Dedifferentiated amniotic fluid mesenchymal stem cell (primary cell): ENCODE measurements at regions not wholly inside any gene's neighbourhood (a gene's known extent, or its start where the extent isn't known, plus 50 kb on each side); places are given as distances from the start of the nearest gene placed in this dataset.

ENCODE experiments used
- DNase-seq: peaks from one replicate; pipeline ENCODE4 v3.0.0-alpha.2; 2016; ENCODE audit errors: extremely low spot score

DNA sequence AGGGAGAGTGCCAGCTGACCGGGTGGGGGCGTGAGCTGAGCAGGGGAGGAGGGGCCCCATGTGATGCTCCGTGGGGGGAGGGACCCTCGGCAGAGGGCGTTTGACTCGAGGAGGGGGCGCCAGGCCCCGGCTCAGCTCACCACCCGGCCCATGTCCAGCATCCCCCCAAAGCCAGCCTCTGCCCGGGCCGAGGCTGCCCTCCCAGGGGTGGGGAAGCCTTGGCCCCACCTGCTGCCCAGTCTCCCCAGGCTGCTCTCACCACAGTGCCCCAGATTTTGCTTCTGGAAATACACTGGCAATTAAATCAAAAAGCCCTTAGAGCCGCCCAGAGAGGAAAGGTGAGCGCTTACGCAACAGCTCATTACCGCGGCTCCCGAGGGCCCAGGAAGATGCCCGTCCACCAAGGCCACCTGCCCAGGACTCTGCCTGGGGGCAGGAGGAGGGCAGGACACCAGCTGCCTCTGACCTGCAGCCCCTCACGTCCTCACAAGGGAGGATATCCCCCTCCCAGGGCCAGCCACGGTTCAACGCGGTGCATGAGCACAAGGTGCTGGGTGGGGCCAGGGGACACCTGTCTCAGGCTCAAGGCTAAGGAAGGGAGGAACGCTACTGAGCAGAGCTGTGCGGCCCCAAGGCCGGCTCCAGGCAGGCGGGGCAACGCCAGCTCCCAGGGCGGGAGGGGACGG lies 70.0 kb upstream of the INPP5A start:
- DNase-seq: no peak

DNA sequence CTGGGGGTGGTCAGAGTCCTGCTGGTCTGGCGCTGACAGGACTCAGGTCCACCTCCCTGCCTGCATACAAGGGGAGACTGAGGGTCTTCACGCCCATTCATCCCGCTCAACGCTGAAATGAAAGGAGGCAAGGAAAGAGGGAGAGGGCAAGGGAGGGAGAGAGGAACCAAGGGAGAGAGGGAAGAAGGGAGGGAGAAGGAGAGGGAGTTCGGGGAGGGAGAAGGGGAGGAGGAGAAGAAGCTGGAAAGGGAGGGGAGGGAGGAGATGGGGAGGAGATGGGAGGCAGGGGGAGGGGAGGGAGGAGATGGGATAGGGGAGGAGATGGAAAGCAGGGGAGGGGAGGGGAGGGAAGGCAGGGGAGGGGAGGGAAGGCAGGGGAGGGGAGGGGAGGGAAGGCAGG lies 69.4 kb upstream of the INPP5A start:
- DNase-seq: no peak

DNA sequence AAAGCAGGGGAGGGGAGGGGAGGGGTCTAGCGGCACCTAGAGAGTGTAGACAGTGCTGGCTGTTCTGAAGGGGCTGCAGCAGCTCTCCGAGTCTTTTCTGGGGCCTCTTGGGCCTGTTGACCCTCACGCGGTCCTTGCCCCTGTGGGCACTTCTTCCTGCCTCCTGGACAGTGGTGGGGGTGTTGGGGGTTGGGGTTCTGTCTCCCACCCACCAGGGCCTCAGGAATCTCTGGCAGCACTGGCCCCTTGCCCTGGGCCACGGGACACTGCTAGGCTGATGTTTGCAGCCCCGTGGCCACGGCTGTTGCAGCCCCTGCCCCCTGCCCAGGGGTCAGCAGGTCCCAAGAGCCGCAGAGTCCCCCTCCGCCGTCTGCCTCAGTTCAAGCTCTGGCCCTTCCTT lies 68.9 kb upstream of the INPP5A start:
- DNase-seq: no peak

DNA sequence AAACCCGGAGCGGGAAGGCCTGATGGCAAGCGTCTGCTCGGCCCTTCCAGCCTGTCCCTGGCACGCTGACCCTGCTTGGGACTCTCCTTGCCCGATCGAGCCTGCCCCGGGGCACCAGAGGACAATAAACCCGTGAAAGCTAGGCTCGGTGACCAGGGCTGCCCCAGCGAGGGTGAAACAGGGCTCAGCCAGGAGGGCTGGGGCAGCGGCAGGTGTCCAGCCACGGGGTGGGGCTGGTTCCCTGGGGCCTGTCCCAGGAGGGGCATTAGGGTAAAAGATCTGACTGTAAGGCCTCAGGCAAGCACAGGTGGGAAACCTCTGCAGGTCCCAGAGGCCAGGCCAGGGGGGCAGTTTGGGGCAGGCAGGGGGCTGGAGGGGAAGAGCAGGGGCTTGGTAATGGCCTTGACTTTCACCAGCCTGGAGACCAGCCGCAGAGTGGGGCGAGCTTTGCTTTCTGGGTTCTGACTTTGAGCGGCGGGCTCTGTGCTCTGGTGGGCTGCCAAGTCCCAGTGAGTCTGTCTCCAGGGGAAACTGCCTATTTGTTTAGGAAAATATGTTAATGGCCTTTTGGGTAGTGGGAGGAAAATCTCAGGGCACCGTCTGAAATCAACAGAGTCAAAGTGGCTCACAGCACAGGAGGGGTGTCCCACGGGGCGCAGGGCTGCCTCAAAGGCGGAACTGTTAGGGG lies 68.2 kb upstream of the INPP5A start:
- no peak for DNase-seq

DNA sequence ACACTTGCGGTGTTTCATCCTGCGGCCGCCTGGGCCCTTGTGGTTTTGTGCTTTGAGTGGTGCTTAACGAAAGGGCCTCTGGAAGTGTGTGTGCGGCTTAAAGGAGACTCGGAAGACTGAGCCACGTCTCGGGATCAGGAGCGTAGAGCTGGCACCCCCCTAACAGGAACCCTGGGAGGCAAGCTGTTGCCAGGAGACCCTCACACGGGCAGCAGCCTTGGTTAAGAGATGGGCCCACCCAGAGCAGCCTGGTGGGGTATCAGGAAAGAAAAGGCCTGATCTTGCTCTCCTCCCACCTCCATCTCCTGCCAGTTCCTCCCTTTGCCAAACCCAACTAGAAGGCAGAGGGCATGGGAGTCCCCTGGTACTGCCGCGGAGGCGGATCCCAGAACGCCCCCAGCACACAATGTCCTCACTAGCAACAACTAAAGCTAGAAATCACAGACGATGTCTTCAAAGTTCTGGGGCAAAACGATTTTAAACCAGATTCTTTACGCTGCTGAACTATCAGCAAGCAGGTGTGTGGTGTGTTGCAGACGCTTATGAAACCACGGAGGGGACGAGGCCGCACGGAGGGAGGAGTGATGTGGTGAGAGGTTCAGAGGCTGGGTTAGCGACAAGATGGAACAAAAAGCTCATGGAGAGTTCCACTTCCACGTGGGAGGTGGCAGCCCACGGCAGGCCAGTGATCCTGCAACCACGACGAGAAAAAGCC lies 67.0 kb upstream of the INPP5A start:
- DNase-seq: no peak

DNA sequence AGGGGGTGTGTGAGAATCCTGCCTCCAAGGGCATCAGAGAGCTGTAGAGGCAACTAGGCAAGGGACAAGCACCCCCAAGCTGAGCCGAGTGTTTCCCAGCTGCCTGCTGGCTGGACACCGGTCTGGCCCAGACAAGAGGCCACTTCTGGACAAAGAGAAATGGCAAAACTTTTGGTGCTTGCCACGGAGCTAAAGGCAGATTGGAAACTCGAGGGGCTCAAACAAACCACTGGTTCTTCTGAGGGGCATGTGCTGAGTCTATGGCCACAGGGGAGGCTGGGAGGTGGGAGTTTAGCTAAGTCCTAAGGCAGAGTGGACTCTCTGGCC lies 66.5 kb upstream of the INPP5A start:
- DNase-seq: no peak

DNA sequence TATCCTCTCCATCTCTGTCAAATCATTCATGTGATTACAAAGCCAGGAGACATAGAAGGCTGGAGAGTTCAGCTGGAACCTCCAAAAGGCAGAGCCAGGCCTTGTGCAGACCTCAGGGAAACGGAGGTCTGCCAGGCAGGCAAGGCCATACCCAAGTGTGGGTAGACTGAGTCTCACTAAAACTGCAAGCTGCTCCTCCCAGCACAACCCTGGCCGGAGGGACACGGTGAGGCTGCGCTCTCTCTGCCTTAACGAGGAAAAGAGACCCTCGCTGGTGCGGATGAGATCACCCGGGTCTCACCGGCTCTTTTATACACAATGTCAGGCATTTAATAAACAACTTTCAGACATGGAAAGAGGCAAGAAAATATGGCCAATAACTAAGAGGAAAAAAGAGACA lies 66.1 kb upstream of the INPP5A start:
- no peak for DNase-seq

DNA sequence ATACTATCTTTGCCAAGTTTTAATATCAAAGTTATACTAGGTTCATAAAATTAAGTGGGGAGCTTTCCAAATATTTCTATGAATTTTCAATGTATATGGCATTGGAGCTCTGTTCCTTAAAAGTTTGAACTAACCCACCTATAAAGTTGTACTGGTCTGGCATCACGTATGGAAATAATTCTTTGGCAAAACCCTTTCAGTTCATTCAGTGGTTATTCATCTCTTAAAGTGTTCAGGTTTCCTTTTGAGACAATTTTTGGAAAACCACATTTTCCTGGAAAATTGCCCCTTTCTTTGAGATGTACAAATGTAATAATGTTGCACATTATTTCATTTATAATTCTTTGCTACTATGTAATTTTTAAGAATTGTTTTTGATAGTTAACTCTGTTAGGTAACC lies 62.5 kb upstream of the INPP5A start:
- DNase-seq: no peak

DNA sequence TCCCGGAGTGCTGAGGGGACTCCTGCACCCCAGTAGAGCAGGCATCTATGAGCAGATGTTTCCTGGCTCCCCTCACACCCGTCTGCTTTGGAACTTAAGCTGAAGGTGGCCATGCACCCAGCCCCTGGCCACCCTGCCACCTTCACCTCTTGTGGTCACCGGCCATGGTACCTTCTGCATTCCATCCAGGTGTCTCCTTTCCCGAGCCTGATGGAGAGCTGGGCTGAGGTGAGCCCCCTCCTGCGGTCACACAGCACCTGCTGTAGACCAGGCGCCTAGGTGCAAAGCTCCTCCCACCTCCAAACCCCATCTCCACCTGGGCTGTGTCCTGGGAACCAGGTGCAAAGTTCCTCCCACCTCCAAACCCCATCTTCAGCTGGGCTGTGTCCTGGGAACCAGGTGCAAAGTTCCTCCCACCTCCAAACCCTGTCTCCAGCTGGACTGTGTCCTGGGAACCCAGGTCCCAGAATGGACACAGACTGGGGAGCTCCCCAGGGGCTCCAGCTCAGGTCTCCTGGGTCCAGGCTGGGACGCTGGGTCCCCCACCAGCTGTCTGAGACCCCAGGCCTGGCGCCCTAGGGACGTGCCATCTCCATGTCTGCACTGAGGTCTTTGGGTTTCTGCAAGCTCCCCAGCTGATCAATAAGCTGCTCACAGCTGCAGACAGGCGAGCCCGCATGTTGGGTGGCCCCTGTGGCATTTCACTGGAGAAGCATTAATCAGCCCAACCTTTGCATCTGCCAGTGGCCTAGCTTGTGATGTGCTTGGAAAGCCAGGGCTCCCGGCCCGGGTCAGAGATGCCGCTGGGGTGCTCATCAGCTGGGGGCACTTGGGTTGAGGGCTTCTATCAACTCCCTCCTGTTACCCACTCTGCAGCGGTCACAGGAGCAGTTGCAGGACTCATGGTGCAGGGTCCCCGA lies 61.2 kb upstream of the INPP5A start:
- DNase-seq: no peak

DNA sequence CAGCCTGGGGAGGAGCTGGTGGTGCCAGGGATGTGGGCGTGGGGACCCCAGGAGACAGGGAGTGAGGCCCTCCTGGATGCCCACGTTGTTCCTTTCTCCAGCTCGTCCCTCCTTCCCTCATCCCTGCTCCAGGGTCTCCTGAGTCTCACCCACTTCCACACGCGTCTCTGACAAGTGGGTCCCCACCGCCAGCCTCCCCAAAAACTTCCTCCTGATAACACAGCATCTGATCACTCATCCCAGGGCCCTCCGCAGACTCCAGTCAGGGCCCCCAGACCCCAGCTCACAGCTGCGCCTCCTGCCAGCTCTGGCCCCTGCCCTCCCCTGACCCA lies 60.6 kb upstream of the INPP5A start:
- no peak for DNase-seq

DNA sequence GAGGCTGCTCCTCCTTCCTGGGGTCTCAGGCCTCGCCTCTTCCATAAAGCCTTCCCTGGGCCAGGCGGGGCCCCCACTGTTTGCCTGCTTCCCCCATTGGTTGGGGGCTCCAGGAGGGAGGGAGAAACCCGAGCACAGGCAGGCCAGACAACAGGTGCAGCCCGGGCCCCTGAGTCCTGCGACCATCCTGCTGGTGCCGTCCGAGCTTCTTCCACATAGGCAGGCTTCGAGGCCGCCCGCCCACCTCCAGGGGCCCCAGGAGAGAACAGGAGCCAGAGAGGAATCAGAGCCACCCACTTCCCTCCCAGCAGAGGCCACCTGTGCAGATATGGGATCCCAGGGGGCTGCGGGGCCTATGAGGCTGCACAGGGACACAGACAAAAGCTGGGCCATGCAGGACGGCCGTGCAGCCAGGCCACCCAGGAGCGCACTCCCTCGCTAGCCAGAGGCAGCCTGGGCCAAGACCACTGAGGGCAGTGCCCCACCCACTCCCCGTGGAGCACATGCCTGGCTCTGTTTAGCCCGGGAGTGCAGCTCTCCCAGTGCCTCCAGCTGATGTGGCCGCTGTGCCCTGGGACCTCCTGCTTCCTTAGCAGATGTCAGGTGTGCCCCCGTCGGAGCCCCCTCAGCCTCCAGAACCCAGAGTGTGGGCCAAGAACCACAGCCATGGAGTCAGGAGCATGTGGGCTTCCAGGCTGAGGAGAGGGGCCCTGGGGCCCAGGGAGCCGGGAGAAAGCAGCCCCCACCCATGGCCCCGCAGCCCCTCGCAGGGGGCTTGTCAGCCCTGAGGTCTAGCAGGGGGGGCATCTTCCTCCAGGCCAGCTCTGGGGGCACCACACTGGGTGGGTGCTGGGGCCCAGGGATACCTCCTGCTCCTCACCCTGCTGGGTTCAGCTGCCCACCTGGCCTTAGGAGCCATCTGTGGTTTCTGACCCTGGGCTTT lies 59.9 kb upstream of the INPP5A start:
- DNase-seq: no peak

DNA sequence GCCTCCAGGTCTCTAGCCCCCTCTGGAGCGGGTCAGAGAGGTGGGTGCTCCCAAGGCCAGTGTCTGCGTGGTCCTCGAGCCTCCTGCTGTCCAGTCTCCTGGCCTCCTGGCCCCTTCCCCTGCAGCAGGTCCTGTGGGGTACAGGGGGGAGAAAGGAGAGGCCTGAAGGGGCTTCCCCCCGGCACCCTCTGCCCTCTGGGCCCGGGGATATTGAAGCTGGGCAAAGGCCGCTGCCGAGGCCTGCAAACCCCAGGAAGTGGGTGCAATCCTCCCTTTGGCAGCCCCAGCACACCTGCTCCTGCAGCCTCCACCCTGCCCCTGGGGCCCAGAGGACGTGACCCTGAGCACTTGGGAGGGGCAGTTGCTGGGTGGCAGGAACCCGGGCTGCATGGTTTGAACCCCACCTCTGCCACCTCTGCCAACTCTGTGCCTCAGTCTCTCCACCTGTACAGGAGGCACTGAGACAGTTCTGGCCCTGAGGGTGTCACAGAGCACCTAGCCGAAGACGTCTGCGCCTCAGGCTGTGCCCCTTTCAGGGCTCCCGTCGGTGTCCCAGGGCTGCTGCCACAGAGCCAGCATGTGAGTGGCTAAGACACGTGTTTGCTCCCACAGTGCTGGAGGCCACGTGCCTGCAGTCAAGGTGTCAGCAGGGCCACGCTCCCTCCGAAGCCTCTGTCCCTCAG lies 59.1 kb upstream of the INPP5A start:
- no peak for DNase-seq

DNA sequence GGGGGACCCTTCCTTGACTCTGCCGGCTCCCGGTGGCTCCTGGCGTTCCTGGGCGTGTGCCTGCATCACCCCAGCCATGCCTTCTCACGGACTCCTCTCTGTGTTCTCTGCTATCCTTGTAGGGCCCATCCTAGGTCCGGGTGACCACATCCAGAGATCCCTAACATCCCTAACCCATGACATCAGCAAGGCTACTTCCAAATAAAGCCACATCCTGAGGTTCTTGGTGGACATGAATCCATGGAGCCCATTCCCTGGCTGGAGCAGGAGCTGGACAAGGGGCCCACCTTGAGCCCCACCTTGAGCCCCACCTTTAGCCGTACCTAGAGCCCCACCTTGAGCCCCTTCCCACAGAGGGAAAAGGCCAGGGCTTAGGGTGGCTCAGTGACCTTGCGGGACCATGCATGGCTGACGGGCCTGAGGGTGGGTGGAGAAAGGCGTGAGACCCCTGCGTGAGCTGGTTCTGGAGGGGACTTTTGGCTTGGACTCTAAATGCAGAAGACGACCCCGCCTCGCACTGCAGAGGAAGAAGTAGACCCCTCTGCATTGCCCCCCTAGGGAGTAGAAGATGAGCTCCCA lies 58.5 kb upstream of the INPP5A start:
- no peak for DNase-seq

DNA sequence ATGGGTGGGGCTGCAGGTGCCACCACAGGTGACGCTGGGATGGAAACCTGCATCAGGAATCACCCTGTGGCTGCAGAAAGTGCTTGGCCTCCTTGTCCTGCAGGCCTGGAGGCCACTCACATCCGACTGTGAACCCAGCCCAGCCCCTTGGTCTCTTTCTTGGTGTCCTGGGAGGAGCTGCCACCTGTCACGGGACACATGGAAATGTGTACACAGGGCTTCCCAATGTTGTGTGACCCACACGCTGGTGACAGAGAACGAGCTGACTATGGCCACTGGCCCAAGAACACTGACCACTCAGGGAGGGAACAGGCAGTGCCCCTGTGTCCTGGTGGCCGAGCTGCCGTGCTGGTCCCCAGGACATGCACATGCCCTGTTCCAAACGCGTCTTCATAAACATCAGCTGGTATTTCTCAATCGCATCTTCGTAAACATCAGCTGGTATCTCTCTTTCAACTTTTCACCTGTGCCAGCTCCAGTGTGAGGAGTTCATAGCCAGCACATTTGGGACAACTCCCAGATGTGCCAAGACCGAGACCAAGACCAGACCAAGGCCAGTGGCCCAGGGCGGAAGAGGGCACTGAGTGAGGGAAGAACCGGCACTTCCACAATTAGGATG lies 57.9 kb upstream of the INPP5A start:
- no peak for DNase-seq

DNA sequence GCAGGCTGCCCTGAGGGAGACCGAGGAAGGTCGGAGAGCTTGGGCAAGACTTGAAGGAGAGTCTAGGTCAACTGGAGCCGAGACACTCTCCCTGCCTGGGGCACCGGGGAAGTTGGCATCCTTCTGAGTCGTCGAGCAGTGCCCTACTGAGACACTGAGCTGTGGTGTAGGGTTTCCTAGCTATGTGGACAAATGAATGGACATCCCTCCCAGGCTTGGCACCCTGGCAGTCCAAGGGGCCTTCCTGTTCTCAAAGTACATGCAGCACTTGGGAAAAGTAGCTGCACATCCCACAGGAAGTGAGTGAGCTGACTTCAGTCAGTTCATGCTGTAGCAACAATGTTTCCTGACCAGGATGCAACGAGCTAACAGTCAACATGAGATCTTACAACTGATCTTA lies 57.2 kb upstream of the INPP5A start:
- DNase-seq: no peak

DNA sequence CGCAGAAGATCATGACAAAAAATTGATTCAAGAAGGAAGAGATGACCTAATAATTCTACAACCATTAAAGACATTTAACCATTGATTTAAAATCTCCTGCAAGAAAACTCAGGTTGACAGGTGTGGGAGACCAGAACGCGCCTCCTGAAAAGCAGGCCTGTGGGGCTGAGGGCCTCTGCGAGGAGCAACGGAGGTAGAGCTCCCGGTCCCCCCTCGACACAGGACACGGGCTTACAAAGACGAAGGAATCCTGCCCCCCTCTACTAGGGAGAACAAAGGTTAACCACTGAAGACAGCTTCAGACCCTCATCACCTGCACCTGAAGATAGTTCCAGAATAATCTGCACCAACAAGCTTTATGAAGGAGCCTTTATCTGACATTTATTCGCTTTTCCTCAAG lies 55.9 kb upstream of the INPP5A start:
- no peak for DNase-seq

DNA sequence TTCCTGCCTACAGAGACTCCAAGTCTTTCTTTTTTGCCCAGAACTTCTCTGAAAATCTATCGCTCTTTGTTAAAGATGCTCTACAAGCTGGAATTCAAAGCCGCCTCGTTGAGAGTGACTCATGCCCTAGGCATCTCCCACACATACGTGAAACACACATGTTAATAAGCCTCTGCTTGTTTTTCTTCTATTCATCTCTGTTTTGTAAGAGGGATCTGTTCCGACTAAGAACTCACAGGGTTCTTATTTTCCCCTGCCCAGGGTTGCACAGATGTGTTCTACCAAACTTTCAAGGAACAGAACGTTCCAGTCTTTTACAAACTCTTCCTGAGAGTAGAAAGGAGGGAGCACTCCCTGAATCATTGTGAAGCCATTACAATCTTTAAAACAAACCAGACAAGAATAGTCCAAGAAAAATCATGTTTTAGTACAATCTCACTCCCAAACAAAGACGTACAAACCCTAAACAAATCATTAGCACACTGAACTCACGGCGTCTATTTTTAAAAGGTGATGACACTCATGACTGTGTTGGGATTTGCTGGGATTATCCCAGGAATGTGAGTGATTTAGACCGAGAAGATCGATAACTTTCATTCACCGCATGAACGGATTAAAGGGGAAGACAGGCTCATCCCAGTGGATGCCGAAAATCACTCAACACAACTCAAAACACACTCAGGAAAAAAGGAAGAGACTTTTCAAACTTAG lies 55.3 kb upstream of the INPP5A start:
- DNase-seq: peak; percentile 63

DNA sequence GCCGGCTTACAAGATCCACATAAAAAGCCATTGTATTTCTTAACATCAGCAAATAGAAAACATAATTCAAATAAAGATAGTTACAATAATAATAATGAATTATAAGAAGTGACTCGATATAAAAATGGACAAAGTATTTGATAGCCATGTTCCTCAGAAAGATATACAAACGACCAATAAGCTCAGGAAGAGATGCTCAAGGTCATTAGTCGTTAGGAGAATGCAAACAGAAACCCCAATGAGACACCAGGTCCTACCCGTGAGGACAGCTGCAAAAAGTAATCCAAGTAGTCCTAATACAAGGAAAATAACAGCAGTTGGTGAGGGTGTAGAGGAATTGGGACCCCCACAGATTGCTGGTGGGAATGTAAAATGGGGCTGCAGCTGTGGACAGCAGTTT lies 54.2 kb upstream of the INPP5A start:
- DNase-seq: no peak

DNA sequence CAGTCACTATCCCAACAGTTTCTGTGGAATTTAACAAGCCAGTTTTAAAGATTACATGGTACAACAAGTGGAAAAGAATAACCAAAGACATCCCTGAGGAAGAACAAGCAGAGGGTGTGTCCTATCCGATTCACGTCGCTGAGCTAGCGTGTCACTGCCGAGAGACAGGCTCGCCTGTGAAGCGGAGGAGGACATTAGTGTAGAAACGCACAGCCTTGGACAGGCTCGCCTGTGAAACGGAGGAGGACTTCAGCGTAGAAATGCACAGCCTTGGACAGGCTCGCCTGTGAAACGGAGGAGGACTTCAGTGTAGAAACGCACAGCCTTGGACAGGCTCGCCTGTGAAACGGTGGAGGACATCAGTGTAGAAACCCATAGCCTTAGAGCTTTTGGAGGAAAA lies 52.7 kb upstream of the INPP5A start:
- DNase-seq: no peak
